ENCODE measurements at regions not wholly inside any gene's neighbourhood (a gene's known extent, or its start where the extent isn't known, plus 50 kb on each side); places are given as distances from the start of the nearest gene placed in this dataset.

DNA sequence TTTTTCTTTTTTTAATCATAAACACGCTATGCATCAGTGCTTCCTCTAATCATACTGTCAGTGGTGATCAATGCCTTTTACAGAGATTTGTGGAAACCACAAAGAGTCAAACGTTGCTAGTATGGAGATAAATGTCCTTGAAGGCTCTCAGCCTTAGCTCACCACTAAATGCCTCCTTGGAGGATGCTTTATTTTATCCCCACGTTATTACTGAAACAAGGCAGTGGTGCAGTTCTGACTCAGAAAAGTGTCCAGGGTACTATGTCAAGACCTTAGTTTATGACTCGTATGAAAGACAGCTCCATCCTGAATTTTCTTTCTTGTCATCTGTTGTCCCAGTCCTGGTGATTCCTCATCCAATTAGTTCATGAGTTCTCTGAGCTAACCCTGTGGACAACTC, 1146.7 kb downstream of the IGSF11 start:
- TF ChIP-seq POLR2AphosphoS5 (IDR thresholded peaks at IDR 0.05; ENCODE audit: low read depth, low read length) (no peak), TAF1 (IDR thresholded peaks at IDR 0.05; ENCODE audit: borderline replicate concordance, insufficient read depth, low read length) (no peak)
- TF ChIP-seq, protein P1, sequence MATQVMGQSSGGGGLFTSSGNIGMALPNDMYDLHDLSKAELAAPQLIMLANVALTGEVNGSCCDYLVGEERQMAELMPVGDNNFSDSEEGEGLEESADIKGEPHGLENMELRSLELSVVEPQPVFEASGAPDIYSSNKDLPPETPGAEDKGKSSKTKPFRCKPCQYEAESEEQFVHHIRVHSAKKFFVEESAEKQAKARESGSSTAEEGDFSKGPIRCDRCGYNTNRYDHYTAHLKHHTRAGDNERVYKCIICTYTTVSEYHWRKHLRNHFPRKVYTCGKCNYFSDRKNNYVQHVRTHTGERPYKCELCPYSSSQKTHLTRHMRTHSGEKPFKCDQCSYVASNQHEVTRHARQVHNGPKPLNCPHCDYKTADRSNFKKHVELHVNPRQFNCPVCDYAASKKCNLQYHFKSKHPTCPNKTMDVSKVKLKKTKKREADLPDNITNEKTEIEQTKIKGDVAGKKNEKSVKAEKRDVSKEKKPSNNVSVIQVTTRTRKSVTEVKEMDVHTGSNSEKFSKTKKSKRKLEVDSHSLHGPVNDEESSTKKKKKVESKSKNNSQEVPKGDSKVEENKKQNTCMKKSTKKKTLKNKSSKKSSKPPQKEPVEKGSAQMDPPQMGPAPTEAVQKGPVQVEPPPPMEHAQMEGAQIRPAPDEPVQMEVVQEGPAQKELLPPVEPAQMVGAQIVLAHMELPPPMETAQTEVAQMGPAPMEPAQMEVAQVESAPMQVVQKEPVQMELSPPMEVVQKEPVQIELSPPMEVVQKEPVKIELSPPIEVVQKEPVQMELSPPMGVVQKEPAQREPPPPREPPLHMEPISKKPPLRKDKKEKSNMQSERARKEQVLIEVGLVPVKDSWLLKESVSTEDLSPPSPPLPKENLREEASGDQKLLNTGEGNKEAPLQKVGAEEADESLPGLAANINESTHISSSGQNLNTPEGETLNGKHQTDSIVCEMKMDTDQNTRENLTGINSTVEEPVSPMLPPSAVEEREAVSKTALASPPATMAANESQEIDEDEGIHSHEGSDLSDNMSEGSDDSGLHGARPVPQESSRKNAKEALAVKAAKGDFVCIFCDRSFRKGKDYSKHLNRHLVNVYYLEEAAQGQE (IDR thresholded peaks at IDR 0.05; ENCODE audit: insufficient read depth in 1 of 2, low read depth in 2 of 2, low read length in 2 of 2) = no peak

All from PFSK-1 (cell line).